ENCODE measurements at regions not wholly inside any gene's neighbourhood (a gene's known extent, or its start where the extent isn't known, plus 50 kb on each side); places are given as distances from the start of the nearest gene placed in this dataset.

DNA sequence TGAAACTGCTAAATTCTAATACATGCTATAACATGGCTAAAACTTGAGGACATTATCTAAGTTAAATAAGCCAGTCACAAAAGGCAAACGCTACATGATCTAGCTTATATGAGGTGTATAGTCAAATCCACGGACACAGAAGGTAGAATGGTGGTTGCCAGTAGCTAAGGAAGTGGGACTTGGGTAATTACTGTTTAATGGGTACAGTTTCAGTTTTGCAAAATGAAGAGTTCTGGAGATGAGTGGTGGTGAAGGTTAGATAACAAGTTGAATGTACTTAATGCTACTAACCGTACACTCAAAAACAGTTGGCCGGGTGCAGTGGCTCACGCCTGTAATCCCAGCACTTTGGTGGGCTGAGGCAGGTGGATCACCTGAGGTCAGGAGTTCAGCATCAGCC is 644.5 kb upstream of the DIPK2B start:
- H4K91ac ChIP-seq (ENCODE audit: insufficient read length, low read depth, low read length) = no peak overlapping the region
- no peak overlapping the region for H2BK120ac ChIP-seq (ENCODE audit: low read depth, low read length, poor library complexity, severe bottlenecking)
- H3K27ac ChIP-seq (ENCODE audit: insufficient read length, low read depth, low read length) = no peak overlapping the region
- H3K79me2 ChIP-seq (ENCODE audit: insufficient read depth, low read length) = peaks cover 61% of the 10 kb centered on the region
- Mint-ChIP-seq H3K9me3 (peaks cover 40 to 60% of the 10 kb centered on the region in 2 experiments), H3K36me3 (ENCODE audit: insufficient read depth in 1 of 3, low read depth in 3 of 3) (peaks cover 69 to 89% (median 86%) of the 10 kb centered on the region in 3 experiments), H3K27ac (no peak overlapping the region), H3K4me3 (no peak overlapping the region), H3K4me1 (peaks cover 15 to 38% of the 10 kb centered on the region in 2 experiments), H3K27me3 (ENCODE audit: low read depth) (no peaks in the 10 kb centered on the region)
- H2BK12ac ChIP-seq (ENCODE audit: insufficient read length, low read depth, low read length) = no peak overlapping the region
- no peak overlapping the region for H3K23ac ChIP-seq (ENCODE audit: insufficient read length, low read depth, low read length)
- no peak overlapping the region for H2AK5ac ChIP-seq (ENCODE audit: insufficient read length, low read length)
- H3K4me1 ChIP-seq (ENCODE audit: insufficient read depth, low read length) = no peaks in the 10 kb centered on the region
- H2BK5ac ChIP-seq (ENCODE audit: insufficient read length, low read length) = no peak overlapping the region
- no peaks in the 10 kb centered on the region for H3K23me2 ChIP-seq (ENCODE audit: insufficient read length, low read depth, low read length, poor library complexity, severe bottlenecking)
- H3K9me3 ChIP-seq (ENCODE audit: control insufficient read depth, low read depth, low read length) = no peaks in the 10 kb centered on the region
- no peak overlapping the region for H4K8ac ChIP-seq (replicated peaks; ENCODE audit: insufficient read length, low read depth, low read length)
- H3K18ac ChIP-seq (ENCODE audit: insufficient read length, low read depth, low read length) = no peak overlapping the region
- no peak for TF ChIP-seq CTCF (conservative IDR thresholded peaks at IDR 0.05)
- H3K27me3 ChIP-seq (ENCODE audit: insufficient read depth, low read length) = no peaks in the 10 kb centered on the region
- no peak for DNase-seq
- no peaks in the 10 kb centered on the region for H3K79me1 ChIP-seq (ENCODE audit: insufficient read depth, low read depth, low read length, poor library complexity, severe bottlenecking)
- no peak overlapping the region for H3K14ac ChIP-seq (ENCODE audit: insufficient read depth, low read length)
- no peak overlapping the region for H2BK20ac ChIP-seq (ENCODE audit: low read depth, low read length, poor library complexity, severe bottlenecking)
- H4K20me1 ChIP-seq (ENCODE audit: control insufficient read depth, insufficient read depth, insufficient read length) = no peaks in the 10 kb centered on the region
- H2BK15ac ChIP-seq (ENCODE audit: low read depth, low read length) = no peak overlapping the region
- WGBS (ENCODE audit: extremely low coverage, insufficient read length, low lambda C conversion rate) = no CpG with 5 or more reads among the region's 5 CpGs
- H3T11ph ChIP-seq (ENCODE audit: low read length) = no peak overlapping the region
- no peak overlapping the region for H3K4me2 ChIP-seq (ENCODE audit: insufficient read depth, insufficient read length, low read length)
- no peak overlapping the region for H3K9ac ChIP-seq (ENCODE audit: extremely low read depth, insufficient read length, low read length)
- no peak overlapping the region for H3K56ac ChIP-seq (ENCODE audit: insufficient read length, low read depth, low read length)
- H2AFZ ChIP-seq (ENCODE audit: low read length) = no peak overlapping the region
- H4K5ac ChIP-seq (ENCODE audit: insufficient read length, low read depth, low read length) = no peak overlapping the region
- no peak overlapping the region for H3K4ac ChIP-seq (ENCODE audit: low read depth, low read length)
